Chondrocyte (in vitro differentiated cells): ENCODE measurements at regions not wholly inside any gene's neighbourhood (a gene's known extent, or its start where the extent isn't known, plus 50 kb on each side); places are given as distances from the start of the nearest gene placed in this dataset.

Source experiments
- DNase-seq: peaks from one replicate; pipeline ENCODE4 v3.0.0; 2021; ENCODE audit warnings: mixed read lengths, low spot score
- H3K27ac Mint-ChIP-seq: one replicate; pipeline ENCODE4 v1.8.0; 2021; ENCODE audit warnings: mild to moderate bottlenecking, moderate library complexity, mixed read lengths; ENCODE audit not compliant: unreplicated experiment
- H3K27me3 Mint-ChIP-seq: 2 replicates; pipeline ENCODE4 v1.8.0; 2021; ENCODE audit warnings: low read depth, mixed read lengths
- H3K36me3 Mint-ChIP-seq: 2 replicates; pipeline ENCODE4 v1.8.0; 2021; ENCODE audit warnings: low read depth, mixed read lengths
- H3K4me1 Mint-ChIP-seq: 2 replicates; pipeline ENCODE4 v1.8.0; 2021; ENCODE audit warnings: low read depth, mild to moderate bottlenecking, mixed read lengths
- H3K4me3 Mint-ChIP-seq: one replicate; pipeline ENCODE4 v1.8.0; 2021; ENCODE audit warnings: mild to moderate bottlenecking, moderate library complexity, mixed read lengths; ENCODE audit not compliant: unreplicated experiment
- H3K9me3 Mint-ChIP-seq: 2 replicates; pipeline ENCODE4 v1.8.0; 2021; ENCODE audit warnings: low read depth, mixed read lengths
- CTCF ChIP-seq: fragments of 200-600 bp; sonication (generic); IDR thresholded peaks from 2 replicates; pipeline ENCODE4 v1.5.0; 2021; ENCODE audit warnings: antibody characterized with exemption, mild to moderate bottlenecking, moderate library complexity

GRCh38 chr1:195981448-195982139 lies 626.6 kb downstream of the KCNT2 start:
- Mint-ChIP-seq H3K4me1 (peaks cover 4% of the 10 kb centered on the region), H3K4me3 (no peak overlapping the region), H3K27ac (no peak overlapping the region), H3K36me3 (no peaks in the 10 kb centered on the region), H3K27me3 (no peaks in the 10 kb centered on the region), H3K9me3 (no peaks in the 10 kb centered on the region)
- no peak for TF ChIP-seq CTCF
- no peak for DNase-seq

GRCh38 chr1:195979646-195980045 lies 628.6 kb downstream of the KCNT2 start:
- Mint-ChIP-seq H3K9me3 (no peaks in the 10 kb centered on the region), H3K27ac (no peak overlapping the region), H3K4me3 (no peak overlapping the region), H3K27me3 (no peaks in the 10 kb centered on the region), H3K4me1 (peaks cover 4% of the 10 kb centered on the region), H3K36me3 (no peaks in the 10 kb centered on the region)
- no peak for TF ChIP-seq CTCF
- no peak for DNase-seq

- Mint-ChIP-seq H3K9me3 (no peaks in the 10 kb centered on the region), H3K27ac (no peak overlapping the region), H3K4me1 (no peaks in the 10 kb centered on the region), H3K4me3 (no peak overlapping the region), H3K27me3 (no peaks in the 10 kb centered on the region), H3K36me3 (no peaks in the 10 kb centered on the region)
- no peak for TF ChIP-seq CTCF
- DNase-seq, result no peak
Measured at GRCh38 chr1:195973311-195973904, 634.8 kb downstream of the KCNT2 start.

- no peaks in the 10 kb centered on the region for H3K27me3 Mint-ChIP-seq
- no peak for DNase-seq
- no peaks in the 10 kb centered on the region for H3K36me3 Mint-ChIP-seq
- H3K4me1 Mint-ChIP-seq, result no peaks in the 10 kb centered on the region
- H3K4me3 Mint-ChIP-seq, result no peak overlapping the region
- no peak for TF ChIP-seq CTCF
- H3K27ac Mint-ChIP-seq, result no peak overlapping the region
- no peaks in the 10 kb centered on the region for H3K9me3 Mint-ChIP-seq
Measured at GRCh38 chr1:195971589-195971988, 636.7 kb downstream of the KCNT2 start.

DNA sequence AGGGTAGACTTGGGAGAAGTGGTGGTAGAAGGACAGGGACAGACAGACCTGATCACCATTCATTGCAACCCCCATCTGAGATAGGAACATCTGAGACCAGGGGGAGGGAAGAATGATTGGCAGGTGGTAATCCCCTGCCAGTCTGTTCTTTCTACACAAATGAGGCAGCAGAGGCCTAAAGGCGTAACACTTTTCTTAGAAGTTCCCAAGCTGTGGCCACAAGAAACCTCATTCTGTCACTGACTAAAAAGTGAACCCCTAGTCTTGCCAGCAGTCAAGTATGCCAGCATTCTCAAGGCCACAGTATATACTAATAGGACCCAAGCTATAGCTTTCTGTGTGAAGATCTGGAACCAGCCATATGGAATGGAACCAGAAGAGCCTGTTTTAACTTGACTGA lies 638.0 kb downstream of the KCNT2 start:
- H3K27me3 Mint-ChIP-seq, result no peaks in the 10 kb centered on the region
- H3K4me1 Mint-ChIP-seq, result no peaks in the 10 kb centered on the region
- no peak for TF ChIP-seq CTCF
- H3K36me3 Mint-ChIP-seq, result no peaks in the 10 kb centered on the region
- no peak overlapping the region for H3K27ac Mint-ChIP-seq
- H3K4me3 Mint-ChIP-seq, result no peak overlapping the region
- DNase-seq, result no peak
- no peaks in the 10 kb centered on the region for H3K9me3 Mint-ChIP-seq
